Ascending aorta (tissue), 2 donors: ENCODE measurements at regions not wholly inside any gene's neighbourhood (a gene's known extent, or its start where the extent isn't known, plus 50 kb on each side); places are given as distances from the start of the nearest gene placed in this dataset.

Experiments used
- DNase-seq, 2 donors: peaks; one replicate each; pipeline ENCODE4 v3.0.0-alpha.2; 2019; ENCODE audit warnings: low spot score in 2 of 2
- H3K27ac ChIP-seq, 2 donors: fragments of 200-600 bp; sonication (generic); one replicate each; pipeline ENCODE4 v1.5.1; 2016 to 2017; ENCODE audit warnings: mild to moderate bottlenecking in 1 of 2
- H3K27me3 ChIP-seq: fragments of 200-600 bp; sonication (generic); one replicate; pipeline ENCODE4 v1.5.1; 2017
- H3K36me3 ChIP-seq, 2 donors: fragments of 200-600 bp; sonication (generic); one replicate each; pipeline ENCODE4 v1.5.1; 2016
- H3K4me1 ChIP-seq, 2 donors: fragments of 200-600 bp; sonication (generic); one replicate each; pipeline ENCODE4 v1.5.1; 2016 to 2017; ENCODE audit warnings: mild to moderate bottlenecking in 1 of 2
- H3K4me3 ChIP-seq, 2 donors: fragments of 200-600 bp; sonication (generic); one replicate each; pipeline ENCODE4 v1.5.1; 2016 to 2017; ENCODE audit warnings: mild to moderate bottlenecking in 1 of 2
- H3K9me3 ChIP-seq, 2 donors: fragments of 200-600 bp; sonication (generic); one replicate each; pipeline ENCODE4 v1.5.1; 2016
- CTCF ChIP-seq, 3 experiments: fragments of 200-600 bp in 2 of 3; fragments of 450-650 bp in 1 of 3; sonication (generic) in 2 of 3; IDR thresholded peaks; one replicate each; pipeline ENCODE4 v1.5.1; 2016 to 2019; ENCODE audit warnings: antibody characterized with exemption in 3 of 3, mild to moderate bottlenecking in 1 of 3, moderate library complexity in 1 of 3
- intact Hi-C: fragments of 100-400 bp; cut with DNase I; formaldehyde crosslinking; loops from one replicate; pipeline ENCODE4 v1.15.1; 2023

- no peaks in the 10 kb centered on the region for H3K27me3 ChIP-seq
- no peaks in the 10 kb centered on the region for H3K4me1 ChIP-seq
- no peak overlapping the region for H3K4me3 ChIP-seq
- no peak for TF ChIP-seq CTCF (IDR thresholded peaks at IDR 0.05)
- intact Hi-C loops = no loop called here
- H3K9me3 ChIP-seq = no peaks in the 10 kb centered on the region
- no peak for DNase-seq
- H3K36me3 ChIP-seq = no peaks in the 10 kb centered on the region
- no peak overlapping the region for H3K27ac ChIP-seq
Measured at GRCh38 chr4:11268149-11268548, 160.5 kb downstream of the HS3ST1 start.

GRCh38 chr4:11264841-11265240 is 163.9 kb downstream of the HS3ST1 start:
- H3K9me3 ChIP-seq = no peaks in the 10 kb centered on the region
- DNase-seq = no peak
- H3K27ac ChIP-seq = no peak overlapping the region
- no peaks in the 10 kb centered on the region for H3K36me3 ChIP-seq
- no peaks in the 10 kb centered on the region for H3K27me3 ChIP-seq
- intact Hi-C loops = no loop called here
- no peak for TF ChIP-seq CTCF (IDR thresholded peaks at IDR 0.05)
- no peaks in the 10 kb centered on the region for H3K4me1 ChIP-seq
- H3K4me3 ChIP-seq = no peak overlapping the region

DNA sequence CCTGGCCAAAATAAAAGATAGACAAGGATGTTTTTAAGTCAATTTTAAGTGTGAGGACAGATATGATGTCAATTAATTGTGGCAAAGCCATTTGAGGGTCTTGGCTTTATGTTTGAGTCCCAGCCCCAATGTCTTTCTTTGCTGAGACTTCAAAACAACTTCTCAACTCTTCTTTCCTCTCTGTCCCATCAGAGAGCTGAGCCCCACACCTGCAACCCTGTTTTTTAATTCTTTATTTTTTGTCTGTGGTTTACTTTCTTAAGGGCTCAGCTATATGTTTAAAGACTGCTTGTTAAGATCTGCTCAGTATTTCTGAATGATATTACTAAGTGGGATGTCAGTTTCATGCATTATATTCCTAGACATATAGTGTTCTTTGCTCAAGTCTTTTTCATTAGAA is 164.3 kb downstream of the HS3ST1 start:
- no peak overlapping the region for H3K27ac ChIP-seq
- intact Hi-C loops = no loop called here

GRCh38 chr4:11263208-11263607 is 165.5 kb downstream of the HS3ST1 start:
- DNase-seq = no peak
- H3K9me3 ChIP-seq = no peaks in the 10 kb centered on the region
- H3K4me3 ChIP-seq = no peak overlapping the region
- no peaks in the 10 kb centered on the region for H3K27me3 ChIP-seq
- intact Hi-C loops = no loop called here
- H3K4me1 ChIP-seq = no peaks in the 10 kb centered on the region
- no peaks in the 10 kb centered on the region for H3K36me3 ChIP-seq
- no peak for TF ChIP-seq CTCF (IDR thresholded peaks at IDR 0.05)
- no peak overlapping the region for H3K27ac ChIP-seq

More for the DNA sequence above, 164.3 kb downstream of the HS3ST1 start:
- Histone ChIP-seq H3K4me1 (no peaks in the 10 kb centered on the region), H3K36me3 (no peaks in the 10 kb centered on the region), H3K9me3 (no peaks in the 10 kb centered on the region), H3K4me3 (no peak overlapping the region), H3K27me3 (no peaks in the 10 kb centered on the region)
- TF ChIP-seq CTCF (IDR thresholded peaks at IDR 0.05) = no peak
- DNase-seq = no peak

GRCh38 chr4:11261066-11261850 is 167.4 kb downstream of the HS3ST1 start:
- Histone ChIP-seq H3K27me3 (no peaks in the 10 kb centered on the region), H3K4me3 (no peak overlapping the region), H3K9me3 (no peaks in the 10 kb centered on the region), H3K27ac (no peak overlapping the region), H3K36me3 (no peaks in the 10 kb centered on the region), H3K4me1 (no peaks in the 10 kb centered on the region)
- no peak for DNase-seq
- no peak for TF ChIP-seq CTCF (IDR thresholded peaks at IDR 0.05)
- intact Hi-C loops = no loop called here
